ENCODE measurements at regions not wholly inside any gene's neighbourhood (a gene's known extent, or its start where the extent isn't known, plus 50 kb on each side); places are given as distances from the start of the nearest gene placed in this dataset.
"Not testable (repeated sequence)": the region's sequence is repeated elsewhere in the genome, so short reads cannot be mapped to it uniquely, and the experiment has no call there.

GRCh38 chr18:64380117-64380516 lies 231.2 kb upstream of the LINC00305 start:
- no peak for DNase-seq

- DNase-seq, result no peak
Measured at GRCh38 chr18:64379662-64380061, 230.8 kb upstream of the LINC00305 start.

- no peak for DNase-seq
Measured at GRCh38 chr18:64377446-64377845, 228.6 kb upstream of the LINC00305 start.

GRCh38 chr18:64372850-64373249 lies 224.0 kb upstream of the LINC00305 start:
- DNase-seq, result no peak

- not testable (repeated sequence) for DNase-seq
Measured at GRCh38 chr18:64369830-64370440, 221.0 kb upstream of the LINC00305 start.

- DNase-seq, result no peak
Measured at GRCh38 chr18:64365106-64365505, 216.2 kb upstream of the LINC00305 start.

GRCh38 chr18:64337673-64338072 lies 188.8 kb upstream of the LINC00305 start:
- no peak for DNase-seq

GRCh38 chr18:64337018-64337417 lies 188.1 kb upstream of the LINC00305 start:
- no peak for DNase-seq

- no peak for DNase-seq
Measured at GRCh38 chr18:64334748-64335147, 185.9 kb upstream of the LINC00305 start.

GRCh38 chr18:64333584-64333983 lies 184.7 kb upstream of the LINC00305 start:
- no peak for DNase-seq

GRCh38 chr18:64332835-64333234 lies 183.9 kb upstream of the LINC00305 start:
- DNase-seq, result no peak

- no peak for DNase-seq
Measured at GRCh38 chr18:64331419-64331818, 182.5 kb upstream of the LINC00305 start.

- DNase-seq, result no peak
Measured at GRCh38 chr18:64330931-64331330, 182.0 kb upstream of the LINC00305 start.

- DNase-seq, result no peak
Measured at GRCh38 chr18:64330161-64330560, 181.3 kb upstream of the LINC00305 start.

- no peak for DNase-seq
Measured at GRCh38 chr18:64322189-64322588, 173.3 kb upstream of the LINC00305 start.

- DNase-seq, result no peak
Measured at GRCh38 chr18:64318547-64318946, 169.7 kb upstream of the LINC00305 start.

GRCh38 chr18:64311859-64312258 lies 163.0 kb upstream of the LINC00305 start:
- no peak for DNase-seq

GRCh38 chr18:64295839-64296238 lies 147.0 kb upstream of the LINC00305 start:
- DNase-seq, result no peak

- no peak for DNase-seq
Measured at GRCh38 chr18:64294967-64295366, 146.1 kb upstream of the LINC00305 start.

- no peak for DNase-seq
Measured at GRCh38 chr18:64288432-64288831, 139.5 kb upstream of the LINC00305 start.

- no peak for DNase-seq
Measured at GRCh38 chr18:64287926-64288325, 139.0 kb upstream of the LINC00305 start.

- DNase-seq, result no peak
Measured at GRCh38 chr18:64283059-64283458, 134.2 kb upstream of the LINC00305 start.

- no peak for DNase-seq
Measured at GRCh38 chr18:64278026-64278425, 129.1 kb upstream of the LINC00305 start.

GRCh38 chr18:64276311-64277090 lies 127.6 kb upstream of the LINC00305 start:
- no peak for DNase-seq
